CD4-positive, alpha-beta T cell treated with Interleukin-6 at 100 ng/mL for 8 hours (primary cell): ENCODE measurements at regions not wholly inside any gene's neighbourhood (a gene's known extent, or its start where the extent isn't known, plus 50 kb on each side); places are given as distances from the start of the nearest gene placed in this dataset.

Experiments
- DNase-seq: peaks from one replicate; pipeline ENCODE4 v3.0.0-alpha.2; 2020; ENCODE audit warnings: mixed read lengths, low spot score

- DNase-seq: no peak
Measured at GRCh38 chr6:1515280-1515679, 94.4 kb upstream of the FOXC1 start.

GRCh38 chr6:1515781-1516180, 93.9 kb upstream of the FOXC1 start:
- DNase-seq: no peak

GRCh38 chr6:1516742-1517520, 92.8 kb upstream of the FOXC1 start:
- no peak for DNase-seq

GRCh38 chr6:1518855-1519254, 90.9 kb upstream of the FOXC1 start:
- no peak for DNase-seq

- no peak for DNase-seq
Measured at GRCh38 chr6:1519597-1519996, 90.1 kb upstream of the FOXC1 start.

- no peak for DNase-seq
Measured at GRCh38 chr6:1522779-1523178, 86.9 kb upstream of the FOXC1 start.

GRCh38 chr6:1524040-1524480, 85.7 kb upstream of the FOXC1 start:
- DNase-seq: peak; percentile 84

- DNase-seq: no peak
Measured at GRCh38 chr6:1525364-1526038, 84.2 kb upstream of the FOXC1 start.

GRCh38 chr6:1526398-1527072, 83.2 kb upstream of the FOXC1 start:
- DNase-seq: no peak

GRCh38 chr6:1527073-1527457, 82.7 kb upstream of the FOXC1 start:
- peak; percentile 73 for DNase-seq

GRCh38 chr6:1535295-1535694, 74.4 kb upstream of the FOXC1 start:
- DNase-seq: peak; percentile 73

- no peak for DNase-seq
Measured at GRCh38 chr6:1536526-1537429, 72.9 kb upstream of the FOXC1 start.

GRCh38 chr6:1538369-1538768, 71.3 kb upstream of the FOXC1 start:
- DNase-seq: no peak

GRCh38 chr6:1538810-1539478, 70.8 kb upstream of the FOXC1 start:
- DNase-seq: no peak

- no peak for DNase-seq
Measured at GRCh38 chr6:1540864-1541521, 68.7 kb upstream of the FOXC1 start.

- no peak for DNase-seq
Measured at GRCh38 chr6:1542335-1542734, 67.4 kb upstream of the FOXC1 start.

GRCh38 chr6:1542764-1543163, 67.0 kb upstream of the FOXC1 start:
- no peak for DNase-seq

GRCh38 chr6:1544000-1544399, 65.7 kb upstream of the FOXC1 start:
- no peak for DNase-seq

- DNase-seq: no peak
Measured at GRCh38 chr6:1544603-1545002, 65.1 kb upstream of the FOXC1 start.

- DNase-seq: no peak
Measured at GRCh38 chr6:1545654-1546053, 64.1 kb upstream of the FOXC1 start.

GRCh38 chr6:1547785-1548184, 61.9 kb upstream of the FOXC1 start:
- no peak for DNase-seq
